ENCODE measurements at regions not wholly inside any gene's neighbourhood (a gene's known extent, or its start where the extent isn't known, plus 50 kb on each side); places are given as distances from the start of the nearest gene placed in this dataset.

- Histone ChIP-seq H3K27me3 (ENCODE audit: control insufficient read depth, insufficient read depth, low read length) (no peaks in the 10 kb centered on the region), H3K36me3 (ENCODE audit: control insufficient read depth in 2 of 3, insufficient read depth in 3 of 3, low read length in 3 of 3) (no peaks in the 10 kb centered on the region)
- FAIRE-seq: no peak
These were observed 209.8 kb upstream of the ZNF462 start for GRCh38 chr9:106653213-106653612.

GRCh38 chr9:106655966-106656365, 207.0 kb upstream of the ZNF462 start:
- intact Hi-C loops (cut with DNase I): no loop called here
- TF ChIP-seq CTCF (IDR thresholded peaks at IDR 0.05; ENCODE audit: borderline replicate concordance, extremely low read depth, insufficient read depth): no peak
- H3K27ac ChIP-seq (ENCODE audit: low read depth in 2 of 2, low read length in 2 of 2): no peak overlapping the region
- FAIRE-seq (no peak), DNase-seq (peak in 1 of 5 donors; percentile 21)
- H3K4me1 ChIP-seq (ENCODE audit: control insufficient read depth in 2 of 3, insufficient read depth in 2 of 3, low read depth in 1 of 3, low read length in 3 of 3): peaks cover 0 to 4% (median 2%) of the 10 kb centered on the region in 3 donors
- H3K4me3 ChIP-seq (ENCODE audit: low read length in 3 of 3): peak overlapping the region in 1 of 3 donors; percentile 15
- H3K36me3 ChIP-seq (ENCODE audit: control insufficient read depth in 2 of 3, insufficient read depth in 3 of 3, low read length in 3 of 3): no peaks in the 10 kb centered on the region
- no peak overlapping the region for H3K9ac ChIP-seq (ENCODE audit: low read length in 3 of 3)
- H3K27me3 ChIP-seq (ENCODE audit: control insufficient read depth, insufficient read depth, low read length): no peaks in the 10 kb centered on the region
- H3K9me3 ChIP-seq (ENCODE audit: control insufficient read depth in 2 of 3, insufficient read depth in 1 of 3, low read length in 3 of 3): no peaks in the 10 kb centered on the region

More at GRCh38 chr9:106653213-106653612, 209.8 kb upstream of the ZNF462 start:
- Histone ChIP-seq H3K9me3 (ENCODE audit: control insufficient read depth in 2 of 3, insufficient read depth in 1 of 3, low read length in 3 of 3) (no peaks in the 10 kb centered on the region), H3K27ac (ENCODE audit: low read depth in 2 of 2, low read length in 2 of 2) (no peak overlapping the region), H3K4me1 (ENCODE audit: control insufficient read depth in 2 of 3, insufficient read depth in 2 of 3, low read depth in 1 of 3, low read length in 3 of 3) (peaks cover 0 to 4% (median 2%) of the 10 kb centered on the region in 3 donors), H3K4me3 (ENCODE audit: low read length in 3 of 3) (no peak overlapping the region), H3K9ac (ENCODE audit: low read length in 3 of 3) (no peak overlapping the region)
- no peak for TF ChIP-seq CTCF (IDR thresholded peaks at IDR 0.05; ENCODE audit: borderline replicate concordance, extremely low read depth, insufficient read depth)
- intact Hi-C loops (cut with DNase I): no loop called here
- DNase-seq: no peak

GRCh38 chr9:106657926-106658325, 205.0 kb upstream of the ZNF462 start:
- peaks cover 0 to 4% (median 2%) of the 10 kb centered on the region in 3 donors for H3K4me1 ChIP-seq (ENCODE audit: control insufficient read depth in 2 of 3, insufficient read depth in 2 of 3, low read depth in 1 of 3, low read length in 3 of 3)
- no peaks in the 10 kb centered on the region for H3K9me3 ChIP-seq (ENCODE audit: control insufficient read depth in 2 of 3, insufficient read depth in 1 of 3, low read length in 3 of 3)
- H3K9ac ChIP-seq (ENCODE audit: low read length in 3 of 3): no peak overlapping the region
- FAIRE-seq (no peak), DNase-seq (no peak)
- H3K36me3 ChIP-seq (ENCODE audit: control insufficient read depth in 2 of 3, insufficient read depth in 3 of 3, low read length in 3 of 3): no peaks in the 10 kb centered on the region
- H3K27ac ChIP-seq (ENCODE audit: low read depth in 2 of 2, low read length in 2 of 2): no peak overlapping the region
- intact Hi-C loops (cut with DNase I): no loop called here
- H3K4me3 ChIP-seq (ENCODE audit: low read length in 3 of 3): no peak overlapping the region
- H3K27me3 ChIP-seq (ENCODE audit: control insufficient read depth, insufficient read depth, low read length): no peaks in the 10 kb centered on the region
- TF ChIP-seq CTCF (IDR thresholded peaks at IDR 0.05; ENCODE audit: borderline replicate concordance, extremely low read depth, insufficient read depth): no peak

- Histone ChIP-seq H3K27me3 (ENCODE audit: control insufficient read depth, insufficient read depth, low read length) (no peaks in the 10 kb centered on the region), H3K9ac (ENCODE audit: low read length in 3 of 3) (no peak overlapping the region), H3K27ac (ENCODE audit: low read depth in 2 of 2, low read length in 2 of 2) (no peak overlapping the region), H3K4me1 (ENCODE audit: control insufficient read depth in 2 of 3, insufficient read depth in 2 of 3, low read depth in 1 of 3, low read length in 3 of 3) (no peaks in the 10 kb centered on the region), H3K4me3 (ENCODE audit: low read length in 3 of 3) (no peak overlapping the region), H3K9me3 (ENCODE audit: control insufficient read depth in 2 of 3, insufficient read depth in 1 of 3, low read length in 3 of 3) (no peaks in the 10 kb centered on the region), H3K36me3 (ENCODE audit: control insufficient read depth in 2 of 3, insufficient read depth in 3 of 3, low read length in 3 of 3) (no peaks in the 10 kb centered on the region)
- DNase-seq: no peak
- no peak for FAIRE-seq
- TF ChIP-seq CTCF (IDR thresholded peaks at IDR 0.05; ENCODE audit: borderline replicate concordance, extremely low read depth, insufficient read depth): no peak
- intact Hi-C loops (cut with DNase I): no loop called here
These were observed 194.4 kb upstream of the ZNF462 start for GRCh38 chr9:106668534-106668933.

All from kidney (tissue), 13 donors.